ENCODE measurements at regions not wholly inside any gene's neighbourhood (a gene's known extent, or its start where the extent isn't known, plus 50 kb on each side); places are given as distances from the start of the nearest gene placed in this dataset.

GRCh38 chr16:48086422-48086821 is 69.4 kb downstream of the ABCC12 start:
- TF ChIP-seq, protein P1, sequence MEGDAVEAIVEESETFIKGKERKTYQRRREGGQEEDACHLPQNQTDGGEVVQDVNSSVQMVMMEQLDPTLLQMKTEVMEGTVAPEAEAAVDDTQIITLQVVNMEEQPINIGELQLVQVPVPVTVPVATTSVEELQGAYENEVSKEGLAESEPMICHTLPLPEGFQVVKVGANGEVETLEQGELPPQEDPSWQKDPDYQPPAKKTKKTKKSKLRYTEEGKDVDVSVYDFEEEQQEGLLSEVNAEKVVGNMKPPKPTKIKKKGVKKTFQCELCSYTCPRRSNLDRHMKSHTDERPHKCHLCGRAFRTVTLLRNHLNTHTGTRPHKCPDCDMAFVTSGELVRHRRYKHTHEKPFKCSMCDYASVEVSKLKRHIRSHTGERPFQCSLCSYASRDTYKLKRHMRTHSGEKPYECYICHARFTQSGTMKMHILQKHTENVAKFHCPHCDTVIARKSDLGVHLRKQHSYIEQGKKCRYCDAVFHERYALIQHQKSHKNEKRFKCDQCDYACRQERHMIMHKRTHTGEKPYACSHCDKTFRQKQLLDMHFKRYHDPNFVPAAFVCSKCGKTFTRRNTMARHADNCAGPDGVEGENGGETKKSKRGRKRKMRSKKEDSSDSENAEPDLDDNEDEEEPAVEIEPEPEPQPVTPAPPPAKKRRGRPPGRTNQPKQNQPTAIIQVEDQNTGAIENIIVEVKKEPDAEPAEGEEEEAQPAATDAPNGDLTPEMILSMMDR (IDR thresholded peaks at IDR 0.05) = no peak
- no peak for TF ChIP-seq POLR2A (IDR thresholded peaks at IDR 0.05)

All from body of pancreas (tissue), 4 donors.